SH-SY5Y (cell line): ENCODE measurements at regions not wholly inside any gene's neighbourhood (a gene's known extent, or its start where the extent isn't known, plus 50 kb on each side); places are given as distances from the start of the nearest gene placed in this dataset.

Experiments used
- GATA2 ChIP-seq: IDR thresholded peaks from 2 replicates; pipeline ENCODE4 v1.6.1; 2011; ENCODE audit warnings: mild to moderate bottlenecking, low read depth, low read length
- GATA3 ChIP-seq: IDR thresholded peaks from 2 replicates; pipeline ENCODE4 v1.6.1; 2011; ENCODE audit warnings: low read depth, mild to moderate bottlenecking, low read length, moderate library complexity

- TF ChIP-seq GATA3 (no peak), GATA2 (no peak)
These were observed 76.8 kb upstream of the UBE3A start for GRCh38 chr15:25515633-25516032.
